Dermis blood vessel endothelial cell (primary cell): ENCODE measurements at regions not wholly inside any gene's neighbourhood (a gene's known extent, or its start where the extent isn't known, plus 50 kb on each side); places are given as distances from the start of the nearest gene placed in this dataset.
"Not testable (repeated sequence)": the region's sequence is repeated elsewhere in the genome, so short reads cannot be mapped to it uniquely, and the experiment has no call there.

Source experiments
- DNase-seq: peaks from one replicate; pipeline ENCODE4 v3.0.0; 2010

- DNase-seq: not testable (repeated sequence)
These were observed 51.3 kb upstream of the RIOK2 start for GRCh38 chr5:97234380-97234779.

GRCh38 chr5:97242341-97242740, 59.3 kb upstream of the RIOK2 start:
- DNase-seq: no peak

- DNase-seq: no peak
These were observed 60.3 kb upstream of the RIOK2 start for GRCh38 chr5:97243353-97243752.

GRCh38 chr5:97245386-97245785, 62.3 kb upstream of the RIOK2 start:
- DNase-seq: no peak

GRCh38 chr5:97250113-97250512, 67.1 kb upstream of the RIOK2 start:
- no peak for DNase-seq

- DNase-seq: no peak
These were observed 83.0 kb upstream of the RIOK2 start for GRCh38 chr5:97266076-97266475.

GRCh38 chr5:97266576-97266975, 83.5 kb upstream of the RIOK2 start:
- DNase-seq: peak; percentile 2

- no peak for DNase-seq
These were observed 84.7 kb upstream of the RIOK2 start for GRCh38 chr5:97267767-97268166.

- no peak for DNase-seq
These were observed 93.5 kb upstream of the RIOK2 start for GRCh38 chr5:97276474-97277120.

- no peak for DNase-seq
These were observed 98.2 kb upstream of the RIOK2 start for GRCh38 chr5:97281257-97281656.

- DNase-seq: peak; percentile 40
These were observed 114.1 kb upstream of the RIOK2 start for GRCh38 chr5:97297063-97297703.

- DNase-seq: no peak
These were observed 114.7 kb upstream of the RIOK2 start for GRCh38 chr5:97297704-97298091.

- not testable (repeated sequence) for DNase-seq
These were observed 118.1 kb upstream of the RIOK2 start for GRCh38 chr5:97301181-97301580.

- no peak for DNase-seq
These were observed 155.7 kb upstream of the RIOK2 start for GRCh38 chr5:97338729-97339128.

GRCh38 chr5:97355775-97356174, 172.7 kb upstream of the RIOK2 start:
- DNase-seq: no peak

- DNase-seq: no peak
These were observed 180.5 kb upstream of the RIOK2 start for GRCh38 chr5:97363577-97363976.

- no peak for DNase-seq
These were observed 181.7 kb upstream of the RIOK2 start for GRCh38 chr5:97364731-97365130.

GRCh38 chr5:97365163-97365845, 182.3 kb upstream of the RIOK2 start:
- DNase-seq: no peak

GRCh38 chr5:97365918-97366317, 182.9 kb upstream of the RIOK2 start:
- no peak for DNase-seq

- no peak for DNase-seq
These were observed 192.9 kb upstream of the RIOK2 start for GRCh38 chr5:97375959-97376358.

GRCh38 chr5:97377582-97377981, 194.5 kb upstream of the RIOK2 start:
- DNase-seq: no peak

GRCh38 chr5:97383996-97384395, 200.9 kb upstream of the RIOK2 start:
- DNase-seq: no peak

- DNase-seq: no peak
These were observed 205.7 kb upstream of the RIOK2 start for GRCh38 chr5:97388794-97389193.

- DNase-seq: no peak
These were observed 217.5 kb upstream of the RIOK2 start for GRCh38 chr5:97400537-97400936.
